Right lobe of liver (tissue), 4 donors: ENCODE measurements at regions not wholly inside any gene's neighbourhood (a gene's known extent, or its start where the extent isn't known, plus 50 kb on each side); places are given as distances from the start of the nearest gene placed in this dataset.

Source experiments
- CTCF ChIP-seq, 4 donors: fragments of 200-600 bp in 3 of 4; fragments of 450-650 bp in 1 of 4; IDR thresholded peaks; one replicate each; pipeline versions ENCODE4 v1.5.1 to v1.8.0; 2016 to 2022; ENCODE audit warnings: antibody characterized with exemption in 4 of 4, mild to moderate bottlenecking in 2 of 4
- POLR2A ChIP-seq: fragments of 450-650 bp; IDR thresholded peaks from one replicate; pipeline ENCODE4 v1.6.1; 2017; ENCODE audit warnings: antibody characterized with exemption, mild to moderate bottlenecking
- donor health status: DM: no; HTN: no; CAD: no.
- donor health status: DM: no; HTN: no; CAD: no.
- donor health status: DM: no; HTN: yes; CAD: no.

GRCh38 chr3:181896605-181897004, 184.9 kb downstream of the SOX2 start:
- TF ChIP-seq CTCF (IDR thresholded peaks at IDR 0.05) (no peak), POLR2A (no peak)
